ENCODE measurements at regions not wholly inside any gene's neighbourhood (a gene's known extent, or its start where the extent isn't known, plus 50 kb on each side); places are given as distances from the start of the nearest gene placed in this dataset.
"Not testable (repeated sequence)": the region's sequence is repeated elsewhere in the genome, so short reads cannot be mapped to it uniquely, and the experiment has no call there.

GRCh38 chr1:189977184-189977583 is 500.5 kb downstream of the BRINP3 start:
- no peak for DNase-seq

DNA sequence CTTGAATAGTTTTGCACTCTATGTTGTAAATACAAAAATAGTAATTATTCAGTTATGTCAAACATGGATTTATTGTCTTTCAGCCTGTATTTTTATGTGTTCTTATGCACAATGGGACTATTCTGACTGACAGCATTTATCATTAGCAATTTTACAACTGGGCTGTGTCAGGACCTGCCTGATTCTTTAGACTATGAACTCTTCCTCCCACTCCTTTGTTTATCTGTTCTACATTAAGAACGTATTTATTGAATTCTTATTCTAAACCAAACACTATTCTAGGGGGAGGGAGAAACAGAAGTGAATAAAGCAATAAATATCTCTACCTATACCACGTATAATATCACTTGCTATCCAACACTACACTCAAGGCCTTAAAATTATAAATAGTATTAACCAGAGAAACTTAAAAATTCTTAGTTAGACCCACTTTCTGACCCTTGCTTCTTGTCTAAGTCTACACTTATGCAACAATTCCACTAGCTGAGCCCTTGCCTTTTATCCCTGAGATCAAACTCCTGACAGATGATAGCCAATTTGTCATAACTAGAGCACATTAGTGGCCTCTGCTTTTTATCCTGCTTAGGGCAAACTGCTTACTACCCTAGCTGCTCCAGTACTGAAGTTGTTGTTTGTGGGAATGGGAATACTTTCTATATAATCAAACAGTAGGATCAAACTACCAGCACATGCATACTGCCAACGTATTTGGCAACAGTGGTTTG is 494.3 kb downstream of the BRINP3 start:
- DNase-seq: no peak

DNA sequence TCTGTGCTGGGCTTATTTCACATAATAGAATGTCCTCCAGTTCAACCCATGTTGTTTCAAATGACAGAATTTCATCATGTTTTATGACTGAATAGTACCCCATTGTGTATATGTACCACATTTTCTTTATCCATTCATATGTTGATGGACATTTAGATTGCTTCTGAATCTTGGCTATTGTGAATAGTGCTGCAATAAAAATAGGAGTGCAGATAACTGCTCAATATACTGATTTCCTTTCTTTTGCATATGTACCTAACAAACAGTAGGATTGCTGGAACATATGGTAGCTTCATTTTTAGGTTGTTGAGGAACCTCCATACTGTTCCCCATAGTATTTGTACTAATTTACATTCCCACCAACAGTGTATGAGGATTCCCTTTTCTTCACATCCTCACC is 491.1 kb downstream of the BRINP3 start:
- DNase-seq: no peak

- DNase-seq: no peak
Measured at GRCh38 chr1:189987509-189987908, 490.2 kb downstream of the BRINP3 start.

GRCh38 chr1:189992856-189993255 is 484.8 kb downstream of the BRINP3 start:
- no peak for DNase-seq

- no peak for DNase-seq
Measured at GRCh38 chr1:190000365-190000872, 477.2 kb downstream of the BRINP3 start.

DNA sequence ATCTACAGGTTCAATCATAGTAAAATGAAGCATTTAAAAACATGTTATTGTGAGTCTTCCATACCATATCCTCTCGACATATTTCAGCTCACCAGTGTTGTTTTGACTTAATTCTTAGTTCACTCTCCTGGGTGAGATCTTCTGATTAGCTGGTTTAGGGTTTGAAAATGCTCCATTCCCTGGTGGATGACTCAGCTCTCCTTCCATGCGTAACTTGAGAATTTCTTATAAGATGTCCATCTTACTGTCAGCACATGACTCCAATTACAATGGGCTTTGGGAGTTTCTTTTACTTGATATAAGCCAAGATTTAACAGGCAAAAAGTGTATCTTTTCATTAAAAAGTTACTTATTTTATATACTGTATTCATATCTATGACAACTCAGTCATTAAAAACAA is 476.5 kb downstream of the BRINP3 start:
- no peak for DNase-seq

- no peak for DNase-seq
Measured at GRCh38 chr1:190003376-190003775, 474.3 kb downstream of the BRINP3 start.

DNA sequence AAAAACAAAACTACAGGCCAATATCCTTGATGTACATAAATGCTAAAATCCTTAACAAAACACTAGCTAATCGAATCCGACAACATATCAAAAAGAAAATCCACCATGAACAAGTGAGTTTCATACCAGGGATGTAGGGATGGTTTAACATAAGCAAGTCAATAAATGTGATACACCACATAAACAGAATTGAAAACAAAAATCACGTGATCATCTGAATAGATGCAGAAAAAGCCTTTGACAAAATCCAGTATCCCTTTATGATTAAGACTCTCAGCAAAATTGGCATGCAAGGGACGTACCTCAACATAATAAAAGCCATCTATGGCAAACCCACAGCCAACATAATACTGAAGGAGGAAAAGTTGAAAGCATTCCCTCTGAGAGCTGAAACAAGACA is 466.1 kb downstream of the BRINP3 start:
- no peak for DNase-seq

DNA sequence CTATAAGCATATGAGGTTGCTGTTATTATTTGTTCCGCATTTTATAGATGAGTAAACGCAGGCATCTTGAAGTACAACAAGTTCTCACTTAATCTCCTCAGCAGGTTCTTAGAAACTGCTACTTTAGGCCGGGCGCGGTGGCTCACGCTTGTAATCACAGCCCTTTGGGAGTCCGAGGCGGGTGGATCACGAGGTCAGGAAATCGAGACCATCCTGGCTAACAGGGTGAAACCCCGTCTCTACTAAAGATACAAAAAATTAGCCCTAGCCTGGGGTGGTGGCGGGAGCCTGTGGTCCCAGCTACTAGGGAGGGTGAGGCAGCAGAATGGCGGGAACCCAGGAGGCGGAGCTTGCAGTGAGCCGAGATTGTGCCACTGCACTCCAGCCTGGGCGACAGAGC is 458.5 kb downstream of the BRINP3 start:
- not testable (repeated sequence) for DNase-seq

DNA sequence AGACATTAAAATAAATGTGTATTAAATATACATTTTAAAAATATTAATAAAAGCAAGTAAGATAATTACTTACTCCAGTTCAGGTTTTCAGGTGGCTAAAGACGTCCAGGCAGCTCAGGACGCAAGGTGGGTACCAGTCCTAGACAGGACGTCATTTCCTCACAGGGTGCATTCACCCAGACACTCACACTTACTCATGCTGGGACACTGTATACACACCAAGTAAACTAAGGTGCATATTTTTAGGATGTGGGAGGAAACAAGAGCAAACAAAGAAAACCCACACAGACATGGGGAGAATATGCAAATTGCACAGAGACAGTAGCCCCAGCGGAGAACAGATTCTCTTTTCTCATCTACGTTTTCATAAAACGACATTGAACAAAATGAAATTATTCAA is 457.9 kb downstream of the BRINP3 start:
- no peak for DNase-seq

- DNase-seq: no peak
Measured at GRCh38 chr1:190022709-190023108, 455.0 kb downstream of the BRINP3 start.

DNA sequence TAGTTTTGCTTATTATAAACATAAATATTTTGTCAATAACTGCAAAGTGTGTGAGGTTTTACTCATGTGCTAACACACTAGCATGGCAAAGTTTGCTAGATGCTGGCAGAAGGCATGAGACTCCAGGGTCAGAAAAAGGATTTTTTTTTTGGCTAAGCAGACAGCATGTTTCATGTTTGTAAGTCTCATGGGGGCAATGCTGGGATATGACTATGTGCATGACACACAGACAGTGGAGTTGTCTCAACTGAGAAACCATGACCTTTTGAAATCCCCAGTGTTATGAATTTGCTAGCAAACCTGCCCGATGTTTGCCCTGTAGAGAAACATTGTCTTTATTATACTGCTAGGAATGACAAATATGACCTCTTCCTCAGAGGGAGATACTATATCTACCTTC is 448.2 kb downstream of the BRINP3 start:
- DNase-seq: no peak

- no peak for DNase-seq
Measured at GRCh38 chr1:190043655-190044054, 434.0 kb downstream of the BRINP3 start.

- DNase-seq: no peak
Measured at GRCh38 chr1:190046231-190046630, 431.4 kb downstream of the BRINP3 start.
